Activated T-cell treated with anti-CD3 and anti-CD28 coated beads, Interleukin-2, amount 50 U/mL, for 72 hours (primary cell): ENCODE measurements at regions not wholly inside any gene's neighbourhood (a gene's known extent, or its start where the extent isn't known, plus 50 kb on each side); places are given as distances from the start of the nearest gene placed in this dataset.
"Not testable (repeated sequence)": the region's sequence is repeated elsewhere in the genome, so short reads cannot be mapped to it uniquely, and the experiment has no call there.

Experiments
- ATAC-seq, 2 donors: fragments of 150-1000 bp; cut with Tn5 transposase; replicated peaks in 1 of 2; 2 replicates each; pipeline ENCODE4 v1.10.0; 2021; ENCODE audit warnings: moderate library complexity in 2 of 2, mild to moderate bottlenecking in 1 of 2
- DNase-seq, 2 donors: peaks; one replicate each; pipeline ENCODE4 v3.0.0; 2021 to 2022; ENCODE audit warnings: mixed read lengths in 1 of 2
- H3K27ac Mint-ChIP-seq: one replicate; pipeline ENCODE4 v1.8.0; 2022; ENCODE audit warnings: mild to moderate bottlenecking, moderate library complexity, mixed read lengths
- H3K27me3 Mint-ChIP-seq: one replicate; pipeline ENCODE4 v1.8.0; 2022; ENCODE audit warnings: low read depth, mixed read lengths
- H3K36me3 Mint-ChIP-seq, 2 donors: one replicate each; pipeline ENCODE4 v1.8.0; 2022; ENCODE audit warnings: mixed read lengths in 2 of 2, mild to moderate bottlenecking in 1 of 2; ENCODE audit not compliant: insufficient read depth in 2 of 2
- H3K4me1 Mint-ChIP-seq: one replicate; pipeline ENCODE4 v1.8.0; 2022; ENCODE audit warnings: low read depth, mixed read lengths
- H3K4me3 Mint-ChIP-seq, 2 donors: one replicate each; pipeline ENCODE4 v1.8.0; 2022; ENCODE audit warnings: mild to moderate bottlenecking in 2 of 2, mixed read lengths in 2 of 2, moderate library complexity in 2 of 2
- H3K9me3 Mint-ChIP-seq, 2 donors: one replicate each; pipeline ENCODE4 v1.8.0; 2022; ENCODE audit warnings: mixed read lengths in 2 of 2

DNA sequence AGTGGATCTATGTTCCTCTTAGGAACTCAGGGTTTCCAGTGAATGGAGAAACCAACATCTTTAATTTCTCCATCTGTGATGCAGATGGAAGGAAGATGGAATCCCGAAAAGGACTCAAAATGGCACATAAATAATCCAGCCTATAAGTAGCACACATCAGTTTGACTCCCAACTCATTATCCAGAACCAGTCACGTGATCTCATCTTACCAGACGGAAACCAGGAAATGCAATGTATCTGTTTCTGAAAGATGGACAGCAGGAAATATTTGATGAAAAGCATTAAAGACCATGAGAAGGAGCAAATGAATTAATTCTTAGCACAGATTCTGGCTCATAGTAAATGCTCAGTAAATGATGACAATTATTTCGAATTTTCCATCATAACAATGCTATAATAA lies 443.1 kb upstream of the FMR1 start:
- H3K27me3 Mint-ChIP-seq, result peaks cover 4% of the 10 kb centered on the region
- no peaks in the 10 kb centered on the region for H3K4me1 Mint-ChIP-seq
- H3K27ac Mint-ChIP-seq, result no peak overlapping the region
- no peak overlapping the region for H3K4me3 Mint-ChIP-seq
- no peak for DNase-seq
- no peaks in the 10 kb centered on the region for H3K9me3 Mint-ChIP-seq
- no peak for ATAC-seq
- no peaks in the 10 kb centered on the region for H3K36me3 Mint-ChIP-seq

DNA sequence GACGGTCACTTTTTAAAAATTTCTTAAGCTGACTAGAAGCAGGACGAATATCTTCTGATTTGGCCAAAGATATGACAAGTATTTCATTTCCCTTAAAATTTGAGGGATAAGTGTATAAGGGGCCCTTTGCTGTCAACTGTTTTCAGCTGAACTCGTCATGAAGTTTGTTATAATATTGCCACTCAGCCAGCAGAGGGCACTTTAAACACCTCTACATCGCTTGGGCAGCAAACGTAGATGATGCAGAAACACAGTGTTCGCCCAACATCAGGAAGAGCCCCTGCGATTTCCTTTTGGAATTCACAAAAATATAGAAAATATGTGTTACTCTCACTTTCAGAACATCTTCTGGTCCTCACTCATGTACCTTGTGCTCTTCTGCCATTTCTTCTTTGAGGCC lies 435.7 kb upstream of the FMR1 start:
- ATAC-seq (no peak), DNase-seq (peak; percentile 1 to 2)
- Mint-ChIP-seq H3K27ac (no peak overlapping the region), H3K36me3 (no peaks in the 10 kb centered on the region), H3K4me1 (no peaks in the 10 kb centered on the region), H3K9me3 (peaks cover 0 to 2% of the 10 kb centered on the region in 2 donors), H3K27me3 (no peaks in the 10 kb centered on the region), H3K4me3 (no peak overlapping the region)

- Mint-ChIP-seq H3K27me3 (no peaks in the 10 kb centered on the region), H3K36me3 (no peaks in the 10 kb centered on the region), H3K9me3 (peaks cover 2% of the 10 kb centered on the region in 2 donors), H3K4me3 (no peak overlapping the region), H3K4me1 (no peaks in the 10 kb centered on the region), H3K27ac (no peak overlapping the region)
- no peak for DNase-seq
- ATAC-seq, result no peak
These were observed 432.8 kb upstream of the FMR1 start for GRCh38 chrX:147478899-147479298.

- Mint-ChIP-seq H3K4me1 (no peaks in the 10 kb centered on the region), H3K27ac (no peak overlapping the region), H3K27me3 (no peaks in the 10 kb centered on the region), H3K9me3 (peaks cover 0 to 2% of the 10 kb centered on the region in 2 donors), H3K36me3 (no peaks in the 10 kb centered on the region), H3K4me3 (no peak overlapping the region)
- ATAC-seq (no peak), DNase-seq (no peak)
These were observed 426.5 kb upstream of the FMR1 start for GRCh38 chrX:147485207-147485606.

- Mint-ChIP-seq H3K4me1 (no peaks in the 10 kb centered on the region), H3K27me3 (no peaks in the 10 kb centered on the region), H3K36me3 (no peaks in the 10 kb centered on the region), H3K27ac (no peak overlapping the region), H3K4me3 (no peak overlapping the region), H3K9me3 (no peaks in the 10 kb centered on the region)
- DNase-seq (no peak), ATAC-seq (no peak)
These were observed 417.4 kb upstream of the FMR1 start for GRCh38 chrX:147494365-147494764.

DNA sequence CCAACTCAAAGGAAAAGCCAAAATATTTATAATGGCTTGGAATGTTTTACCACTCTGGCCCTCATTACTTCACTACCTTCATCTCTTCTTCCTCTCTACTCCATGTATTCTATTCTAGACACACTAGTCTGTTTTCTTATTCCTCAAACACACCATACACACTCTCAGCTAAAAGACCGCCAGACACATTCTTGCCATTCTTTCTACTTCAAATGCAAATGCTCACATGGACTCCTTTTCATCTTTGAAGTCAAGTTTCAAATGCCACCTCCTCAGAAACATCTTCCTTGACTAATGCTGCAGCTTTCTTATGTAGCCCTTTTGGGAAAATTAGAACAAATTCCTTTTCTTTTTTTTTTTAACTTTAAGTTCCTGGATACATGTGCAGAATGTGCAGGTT lies 412.9 kb upstream of the FMR1 start:
- no peaks in the 10 kb centered on the region for H3K36me3 Mint-ChIP-seq
- DNase-seq (no peak), ATAC-seq (no peak)
- no peaks in the 10 kb centered on the region for H3K4me1 Mint-ChIP-seq
- no peak overlapping the region for H3K4me3 Mint-ChIP-seq
- no peaks in the 10 kb centered on the region for H3K27me3 Mint-ChIP-seq
- no peaks in the 10 kb centered on the region for H3K9me3 Mint-ChIP-seq
- H3K27ac Mint-ChIP-seq, result no peak overlapping the region

GRCh38 chrX:147522981-147523380 lies 388.7 kb upstream of the FMR1 start:
- ATAC-seq, result no peak
- no peak for DNase-seq
- H3K27me3 Mint-ChIP-seq, result no peaks in the 10 kb centered on the region
- no peak overlapping the region for H3K4me3 Mint-ChIP-seq
- peaks cover 0 to 2% of the 10 kb centered on the region in 2 donors for H3K9me3 Mint-ChIP-seq
- H3K36me3 Mint-ChIP-seq, result no peaks in the 10 kb centered on the region
- H3K4me1 Mint-ChIP-seq, result no peaks in the 10 kb centered on the region
- H3K27ac Mint-ChIP-seq, result no peak overlapping the region

DNA sequence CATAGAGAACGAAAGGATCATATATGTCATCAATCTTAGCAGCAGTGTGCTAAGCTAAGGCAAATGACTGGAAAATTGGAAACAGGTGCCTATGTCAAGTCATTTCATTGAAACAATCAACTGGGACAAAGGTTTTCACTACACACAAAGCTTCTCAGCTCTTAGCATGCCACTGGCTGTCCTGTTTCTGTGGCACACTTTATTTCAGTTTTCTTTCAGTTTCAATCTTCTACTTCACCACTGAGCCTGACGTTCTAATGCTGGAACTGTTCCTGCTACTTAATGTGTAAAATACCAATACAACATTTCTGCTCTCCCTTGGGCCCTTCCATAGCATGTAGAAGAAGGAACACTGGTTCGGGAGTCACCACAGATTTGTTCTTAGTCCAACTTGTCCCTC lies 378.3 kb upstream of the FMR1 start:
- no peaks in the 10 kb centered on the region for H3K36me3 Mint-ChIP-seq
- no peak overlapping the region for H3K4me3 Mint-ChIP-seq
- DNase-seq (no peak), ATAC-seq (no peak)
- no peaks in the 10 kb centered on the region for H3K4me1 Mint-ChIP-seq
- H3K9me3 Mint-ChIP-seq, result no peaks in the 10 kb centered on the region
- H3K27ac Mint-ChIP-seq, result no peak overlapping the region
- H3K27me3 Mint-ChIP-seq, result peaks cover 25% of the 10 kb centered on the region

DNA sequence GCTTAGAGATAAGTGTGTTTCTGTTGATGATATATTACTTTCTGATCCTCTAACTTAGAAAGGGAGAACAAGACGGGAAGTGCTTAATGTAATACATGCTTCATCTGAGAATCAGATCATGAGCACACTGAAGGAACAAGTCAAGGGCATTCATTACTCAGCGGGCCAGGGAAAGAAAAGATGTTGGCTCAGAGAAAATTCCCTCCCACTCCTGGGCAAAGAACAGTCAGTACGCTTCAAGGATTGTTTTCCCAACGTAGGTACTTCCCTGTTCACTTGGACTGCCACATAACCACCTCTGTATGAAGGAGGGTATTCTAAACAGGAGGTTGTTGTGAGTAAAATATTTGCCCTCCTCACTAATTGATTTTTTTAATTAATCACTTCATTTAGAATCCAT lies 374.5 kb upstream of the FMR1 start:
- Mint-ChIP-seq H3K4me3 (no peak overlapping the region), H3K27ac (no peak overlapping the region), H3K36me3 (no peaks in the 10 kb centered on the region), H3K27me3 (peaks cover 19% of the 10 kb centered on the region), H3K4me1 (no peaks in the 10 kb centered on the region), H3K9me3 (peaks cover 0 to 1% of the 10 kb centered on the region in 2 donors)
- ATAC-seq, result no peak
- DNase-seq, result no peak

DNA sequence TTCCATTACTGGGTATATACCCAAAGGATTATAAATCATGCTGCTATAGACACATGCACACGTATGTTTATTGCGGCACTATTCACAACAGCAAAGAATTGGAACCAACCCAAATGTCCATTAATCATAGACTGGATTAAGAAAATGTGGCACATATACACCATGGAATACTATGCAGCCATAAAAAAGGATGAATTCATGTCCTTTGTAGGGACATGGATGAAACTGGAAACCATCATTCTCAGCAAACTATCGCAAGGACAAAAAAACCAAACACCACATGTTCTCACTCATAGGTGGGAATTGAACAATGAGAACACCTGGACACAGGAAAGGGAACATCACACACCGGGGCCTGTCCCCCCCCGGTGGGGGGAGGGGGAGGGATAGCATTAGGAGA lies 363.7 kb upstream of the FMR1 start:
- not testable (repeated sequence) for ATAC-seq, H3K4me1 Mint-ChIP-seq, H3K27me3 Mint-ChIP-seq, H3K4me3 Mint-ChIP-seq, H3K36me3 Mint-ChIP-seq, DNase-seq, H3K27ac Mint-ChIP-seq, H3K9me3 Mint-ChIP-seq

GRCh38 chrX:147550217-147550616 lies 361.5 kb upstream of the FMR1 start:
- ATAC-seq (no peak), DNase-seq (peak; percentile 3 to 7)
- Mint-ChIP-seq H3K4me3 (no peak overlapping the region), H3K27ac (no peak overlapping the region), H3K4me1 (no peaks in the 10 kb centered on the region), H3K36me3 (no peaks in the 10 kb centered on the region), H3K27me3 (no peaks in the 10 kb centered on the region), H3K9me3 (peaks cover 0 to 4% of the 10 kb centered on the region in 2 donors)

GRCh38 chrX:147559191-147559590 lies 352.5 kb upstream of the FMR1 start:
- no peak for ATAC-seq
- H3K9me3 Mint-ChIP-seq, result no peaks in the 10 kb centered on the region
- no peak for DNase-seq
- H3K36me3 Mint-ChIP-seq, result no peaks in the 10 kb centered on the region
- H3K27ac Mint-ChIP-seq, result no peak overlapping the region
- H3K4me3 Mint-ChIP-seq, result no peak overlapping the region
- no peaks in the 10 kb centered on the region for H3K4me1 Mint-ChIP-seq
- H3K27me3 Mint-ChIP-seq, result no peaks in the 10 kb centered on the region

- H3K9me3 Mint-ChIP-seq, result peaks cover 0 to 2% of the 10 kb centered on the region in 2 donors
- DNase-seq (no peak), ATAC-seq (no peak)
- H3K36me3 Mint-ChIP-seq, result no peaks in the 10 kb centered on the region
- no peaks in the 10 kb centered on the region for H3K4me1 Mint-ChIP-seq
- H3K27me3 Mint-ChIP-seq, result peaks cover 11% of the 10 kb centered on the region
- no peak overlapping the region for H3K4me3 Mint-ChIP-seq
- H3K27ac Mint-ChIP-seq, result no peak overlapping the region
These were observed 346.5 kb upstream of the FMR1 start for GRCh38 chrX:147565237-147565636.

- H3K4me3 Mint-ChIP-seq, result no peak overlapping the region
- DNase-seq, result no peak
- ATAC-seq, result no peak
- no peaks in the 10 kb centered on the region for H3K4me1 Mint-ChIP-seq
- H3K27ac Mint-ChIP-seq, result no peak overlapping the region
- no peaks in the 10 kb centered on the region for H3K36me3 Mint-ChIP-seq
- H3K9me3 Mint-ChIP-seq, result peaks cover 2% of the 10 kb centered on the region in 2 donors
- H3K27me3 Mint-ChIP-seq, result peaks cover 28% of the 10 kb centered on the region
These were observed 341.2 kb upstream of the FMR1 start for GRCh38 chrX:147570483-147570882.
